Astrocyte of the spinal cord (primary cell): ENCODE measurements at regions not wholly inside any gene's neighbourhood (a gene's known extent, or its start where the extent isn't known, plus 50 kb on each side); places are given as distances from the start of the nearest gene placed in this dataset.

ENCODE experiments used
- DNase-seq: peaks from one replicate; pipeline ENCODE4 v3.0.0; 2011; ENCODE audit warnings: low read depth, low spot score
- H3K4me3 ChIP-seq: 2 replicates; pipeline ENCODE4 v1.5.1; 2011; ENCODE audit warnings: low read depth, mild to moderate bottlenecking, low read length, moderate library complexity
- CTCF ChIP-seq: IDR thresholded peaks from 2 replicates; pipeline ENCODE4 v1.5.1; 2012; ENCODE audit warnings: low read depth, mild to moderate bottlenecking, low read length, inconsistent platforms
- in situ Hi-C: cut with HindIII; loops from 2 replicates; pipeline ENCODE4 v1.10.0; 2017; ENCODE audit warnings: low sequenced_read_pairs

- H3K4me3 ChIP-seq: no peak overlapping the region
- TF ChIP-seq CTCF: no peak
- in situ Hi-C loops: no loop called here
- no peak for DNase-seq
Observed at GRCh38 chr10:117612113-117612512, 69.6 kb downstream of the EMX2 start.

- no peak for DNase-seq
- in situ Hi-C loops: no loop called here
- TF ChIP-seq CTCF: no peak
- no peak overlapping the region for H3K4me3 ChIP-seq
Observed at GRCh38 chr10:117615649-117616048, 73.1 kb downstream of the EMX2 start.

- DNase-seq: no peak
- no peak overlapping the region for H3K4me3 ChIP-seq
- no peak for TF ChIP-seq CTCF
- in situ Hi-C loops: no loop called here
Observed at GRCh38 chr10:117616179-117616578, 73.6 kb downstream of the EMX2 start.

GRCh38 chr10:117617086-117617485 is 74.5 kb downstream of the EMX2 start:
- in situ Hi-C loops: no loop called here
- no peak overlapping the region for H3K4me3 ChIP-seq
- no peak for DNase-seq
- no peak for TF ChIP-seq CTCF

GRCh38 chr10:117617659-117618058 is 75.1 kb downstream of the EMX2 start:
- TF ChIP-seq CTCF: no peak
- no peak for DNase-seq
- in situ Hi-C loops: no loop called here
- H3K4me3 ChIP-seq: no peak overlapping the region

GRCh38 chr10:117619223-117619622 is 76.7 kb downstream of the EMX2 start:
- no peak for TF ChIP-seq CTCF
- H3K4me3 ChIP-seq: no peak overlapping the region
- in situ Hi-C loops: no loop called here
- no peak for DNase-seq
